ENCODE measurements at regions not wholly inside any gene's neighbourhood (a gene's known extent, or its start where the extent isn't known, plus 50 kb on each side); places are given as distances from the start of the nearest gene placed in this dataset.

DNA sequence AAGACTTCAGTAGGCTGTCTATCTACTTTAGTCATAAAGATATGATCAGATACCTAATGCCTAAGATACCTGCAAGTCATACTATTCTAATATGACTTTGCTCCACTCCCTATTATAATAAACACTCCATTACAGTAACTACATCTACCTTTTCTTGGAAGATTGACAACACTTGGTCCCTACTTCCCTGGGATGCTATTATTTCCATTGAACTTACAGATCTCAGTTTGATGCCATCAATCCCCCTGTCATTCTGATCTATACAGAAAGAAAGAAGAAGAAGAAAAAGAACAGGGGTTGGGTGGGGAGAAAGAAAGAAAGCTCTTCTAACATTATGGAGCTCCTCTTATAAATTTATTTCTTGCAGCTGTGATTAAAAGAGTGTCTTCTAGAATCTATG, 889.1 kb upstream of the NRXN1 start:
- Histone ChIP-seq H3K79me2 (ENCODE audit: control insufficient read depth, insufficient read depth, low read length) (no peaks in the 10 kb centered on the region), H3K36me3 (ENCODE audit: control insufficient read depth in 2 of 2, insufficient read depth in 2 of 2, low read length in 1 of 2) (no peaks in the 10 kb centered on the region), H2AFZ (ENCODE audit: control insufficient read depth, low read depth, low read length) (no peak overlapping the region), H3K9ac (ENCODE audit: control insufficient read depth, insufficient read depth, low read length) (no peak overlapping the region), H3K4me3 (no peak overlapping the region), H3K4me2 (ENCODE audit: control insufficient read depth, insufficient read depth) (no peak overlapping the region), H3K4me1 (ENCODE audit: control insufficient read depth, insufficient read depth, low read length) (no peaks in the 10 kb centered on the region), H4K20me1 (ENCODE audit: control insufficient read depth, insufficient read depth) (no peaks in the 10 kb centered on the region), H3K9me3 (replicated peaks; ENCODE audit: control insufficient read depth, insufficient read depth, low read length) (no peaks in the 10 kb centered on the region), H3K27ac (ENCODE audit: control insufficient read depth, insufficient read depth) (no peak overlapping the region), H3K27me3 (replicated peaks in 1 of 2; ENCODE audit: control insufficient read depth in 2 of 2, insufficient read depth in 2 of 2, low read length in 1 of 2) (no peaks in the 10 kb centered on the region)
- in situ Hi-C loops (cut with MboI), result no loop called here
- BruUV-seq (replicated peaks), result no TSS peak
- FAIRE-seq, result no peak
- ChIA-PET POLR2A (no interaction called here), RAD21 (ENCODE audit: unreplicated experiment) (no interaction called here), SMC1A (ENCODE audit: uncharacterized antibody, unreplicated experiment) (no interaction called here), CTCF (no interaction called here)
- no peak for ATAC-seq
- no peak for TF ChIP-seq MTA3 (IDR thresholded peaks at IDR 0.05; ENCODE audit: borderline replicate concordance, low read length)
- no peak for TF ChIP-seq CREB1 (IDR thresholded peaks at IDR 0.05; ENCODE audit: low read depth)
- no peak for TF ChIP-seq SRF (IDR thresholded peaks at IDR 0.05; ENCODE audit: low read depth in 2 of 2, low read length in 2 of 2)
- TF ChIP-seq, protein P1, sequence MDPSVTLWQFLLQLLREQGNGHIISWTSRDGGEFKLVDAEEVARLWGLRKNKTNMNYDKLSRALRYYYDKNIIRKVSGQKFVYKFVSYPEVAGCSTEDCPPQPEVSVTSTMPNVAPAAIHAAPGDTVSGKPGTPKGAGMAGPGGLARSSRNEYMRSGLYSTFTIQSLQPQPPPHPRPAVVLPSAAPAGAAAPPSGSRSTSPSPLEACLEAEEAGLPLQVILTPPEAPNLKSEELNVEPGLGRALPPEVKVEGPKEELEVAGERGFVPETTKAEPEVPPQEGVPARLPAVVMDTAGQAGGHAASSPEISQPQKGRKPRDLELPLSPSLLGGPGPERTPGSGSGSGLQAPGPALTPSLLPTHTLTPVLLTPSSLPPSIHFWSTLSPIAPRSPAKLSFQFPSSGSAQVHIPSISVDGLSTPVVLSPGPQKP (IDR thresholded peaks at IDR 0.05; ENCODE audit: low read depth, low read length), result no peak
- TF ChIP-seq, protein P2, sequence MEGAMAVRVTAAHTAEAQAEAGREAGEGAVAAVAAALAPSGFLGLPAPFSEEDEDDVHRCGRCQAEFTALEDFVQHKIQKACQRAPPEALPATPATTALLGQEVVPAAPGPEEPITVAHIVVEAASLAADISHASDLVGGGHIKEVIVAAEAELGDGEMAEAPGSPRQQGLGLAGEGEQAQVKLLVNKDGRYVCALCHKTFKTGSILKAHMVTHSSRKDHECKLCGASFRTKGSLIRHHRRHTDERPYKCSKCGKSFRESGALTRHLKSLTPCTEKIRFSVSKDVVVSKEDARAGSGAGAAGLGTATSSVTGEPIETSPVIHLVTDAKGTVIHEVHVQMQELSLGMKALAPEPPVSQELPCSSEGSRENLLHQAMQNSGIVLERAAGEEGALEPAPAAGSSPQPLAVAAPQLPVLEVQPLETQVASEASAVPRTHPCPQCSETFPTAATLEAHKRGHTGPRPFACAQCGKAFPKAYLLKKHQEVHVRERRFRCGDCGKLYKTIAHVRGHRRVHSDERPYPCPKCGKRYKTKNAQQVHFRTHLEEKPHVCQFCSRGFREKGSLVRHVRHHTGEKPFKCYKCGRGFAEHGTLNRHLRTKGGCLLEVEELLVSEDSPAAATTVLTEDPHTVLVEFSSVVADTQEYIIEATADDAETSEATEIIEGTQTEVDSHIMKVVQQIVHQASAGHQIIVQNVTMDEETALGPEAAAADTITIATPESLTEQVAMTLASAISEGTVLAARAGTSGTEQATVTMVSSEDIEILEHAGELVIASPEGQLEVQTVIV (IDR thresholded peaks at IDR 0.05; ENCODE audit: borderline replicate concordance, partially characterized antibody), result no peak
- no peak for TF ChIP-seq KAT2A (conservative IDR thresholded peaks at IDR 0.05; ENCODE audit: control insufficient read depth, low read depth, low read length)
- TF ChIP-seq POLR2AphosphoS5 (IDR thresholded peaks at IDR 0.05; ENCODE audit: low read length), result no peak
- TF ChIP-seq ZNF384 (IDR thresholded peaks at IDR 0.05; ENCODE audit: borderline replicate concordance, low read depth, low read length), result no peak
- TF ChIP-seq HCFC1 (IDR thresholded peaks at IDR 0.05; ENCODE audit: low read length), result no peak
- no peak for TF ChIP-seq KLF5 (IDR thresholded peaks at IDR 0.05; ENCODE audit: partially characterized antibody)
- TF ChIP-seq IRF4 (IDR thresholded peaks at IDR 0.05; ENCODE audit: low read depth, low read length), result no peak
- TF ChIP-seq TBL1XR1 (IDR thresholded peaks at IDR 0.05; ENCODE audit: low read depth, low read length), result no peak
- TF ChIP-seq TCF7 (IDR thresholded peaks at IDR 0.05; ENCODE audit: borderline replicate concordance), result no peak
- TF ChIP-seq ZNF622 (IDR thresholded peaks at IDR 0.05), result no peak
- no peak for TF ChIP-seq ATF7 (IDR thresholded peaks at IDR 0.05; ENCODE audit: low read depth)
- no peak for DNase-seq (ENCODE audit: low read depth, low spot score)
- intact Hi-C loops (cut with micrococcal nuclease; ENCODE audit: unreplicated experiment), result no loop called here
